ENCODE measurements at regions not wholly inside any gene's neighbourhood (a gene's known extent, or its start where the extent isn't known, plus 50 kb on each side); places are given as distances from the start of the nearest gene placed in this dataset.

DNA sequence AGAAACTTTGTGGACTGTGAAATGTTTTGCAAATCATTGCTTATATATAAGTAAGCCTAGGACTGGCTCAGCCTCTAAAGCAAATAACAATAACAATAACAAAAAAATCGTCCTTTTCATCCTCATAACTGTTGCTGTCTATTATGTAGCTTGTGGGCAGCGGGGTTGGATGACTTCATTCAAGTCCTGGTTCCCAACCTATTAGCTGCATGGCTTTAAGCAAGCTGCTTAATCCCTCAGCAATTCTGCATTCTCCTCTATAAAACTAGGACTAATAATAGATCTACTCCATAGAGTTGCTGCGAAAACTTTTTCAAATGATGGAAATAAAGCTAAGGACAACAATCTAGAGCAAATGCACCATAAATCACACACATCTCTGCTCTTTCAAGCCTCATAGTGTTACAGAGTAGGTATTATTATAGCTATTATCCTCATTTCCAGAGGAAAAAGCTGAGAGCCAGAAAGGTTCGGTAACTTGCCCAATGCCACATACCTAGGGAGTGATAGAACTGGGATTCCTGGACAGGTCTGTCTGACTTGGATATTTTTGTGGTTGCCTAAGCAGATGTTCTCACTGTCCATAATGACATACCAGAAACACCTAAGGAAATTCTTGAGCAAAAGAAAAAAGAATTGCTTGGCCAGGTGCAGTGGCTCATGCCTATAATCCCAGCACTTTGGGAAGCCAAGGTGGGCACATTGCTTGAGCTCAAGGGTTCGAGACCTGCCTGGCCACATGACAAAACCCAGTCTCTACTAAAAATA is 98.8 kb upstream of the ADRA1B start:
- Histone ChIP-seq H3K27me3 (ENCODE audit: control insufficient read depth in 2 of 2, insufficient read depth in 2 of 2, low read length in 2 of 2) (no peaks in the 10 kb centered on the region), H3K9ac (replicated peaks; ENCODE audit: extremely low read depth, insufficient read depth, low read length) (no peak overlapping the region), H2AFZ (ENCODE audit: low read depth, low read length) (no peak overlapping the region), H3K4me2 (ENCODE audit: insufficient read depth, low read length) (no peak overlapping the region), H3K36me3 (ENCODE audit: control insufficient read depth in 2 of 2, extremely low read depth in 1 of 2, insufficient read depth in 2 of 2, low read length in 2 of 2) (no peaks in the 10 kb centered on the region), H3K27ac (ENCODE audit: insufficient read depth, low read depth, low read length) (no peak overlapping the region), H3K4me3 (replicated peaks in 1 of 3; ENCODE audit: insufficient read depth in 1 of 3, low read depth in 1 of 3, low read length in 3 of 3) (no peak overlapping the region), H3K9me1 (replicated peaks; ENCODE audit: control insufficient read depth, extremely low read depth, insufficient read depth, low read length) (no peaks in the 10 kb centered on the region), H3K9me3 (replicated peaks; ENCODE audit: control insufficient read depth, insufficient read depth, low read length) (no peaks in the 10 kb centered on the region), H3K79me2 (ENCODE audit: control insufficient read depth, insufficient read depth, low read length) (no peaks in the 10 kb centered on the region), H3K4me1 (ENCODE audit: control insufficient read depth, extremely low read depth, insufficient read depth, low read length) (no peaks in the 10 kb centered on the region), H4K20me1 (replicated peaks; ENCODE audit: control insufficient read depth, extremely low read depth, insufficient read depth, low read length) (no peaks in the 10 kb centered on the region)
- DNase-seq (ENCODE audit: low read depth, low spot score) (no peak), FAIRE-seq (no peak)
- TF ChIP-seq FOS (IDR thresholded peaks at IDR 0.05; ENCODE audit: borderline replicate concordance, insufficient read depth, low read length) (no peak), JUN (IDR thresholded peaks at IDR 0.05; ENCODE audit: borderline replicate concordance, insufficient read depth, insufficient read length, low read depth) (no peak), GATA2 (IDR thresholded peaks at IDR 0.05; ENCODE audit: insufficient read depth, insufficient read length, low read depth, low read length) (no peak), EZH2 (IDR thresholded peaks at IDR 0.05; ENCODE audit: borderline replicate concordance, low read depth, low read length, severe bottlenecking) (no peak), POLR2AphosphoS5 (IDR thresholded peaks at IDR 0.05; ENCODE audit: insufficient read depth, low read depth, low read length) (no peak), POLR2A (IDR thresholded peaks at IDR 0.05; ENCODE audit: low read depth, low read length) (no peak), MYC (IDR thresholded peaks at IDR 0.05; ENCODE audit: low read depth, low read length) (no peak)
- TF ChIP-seq, protein P1, sequence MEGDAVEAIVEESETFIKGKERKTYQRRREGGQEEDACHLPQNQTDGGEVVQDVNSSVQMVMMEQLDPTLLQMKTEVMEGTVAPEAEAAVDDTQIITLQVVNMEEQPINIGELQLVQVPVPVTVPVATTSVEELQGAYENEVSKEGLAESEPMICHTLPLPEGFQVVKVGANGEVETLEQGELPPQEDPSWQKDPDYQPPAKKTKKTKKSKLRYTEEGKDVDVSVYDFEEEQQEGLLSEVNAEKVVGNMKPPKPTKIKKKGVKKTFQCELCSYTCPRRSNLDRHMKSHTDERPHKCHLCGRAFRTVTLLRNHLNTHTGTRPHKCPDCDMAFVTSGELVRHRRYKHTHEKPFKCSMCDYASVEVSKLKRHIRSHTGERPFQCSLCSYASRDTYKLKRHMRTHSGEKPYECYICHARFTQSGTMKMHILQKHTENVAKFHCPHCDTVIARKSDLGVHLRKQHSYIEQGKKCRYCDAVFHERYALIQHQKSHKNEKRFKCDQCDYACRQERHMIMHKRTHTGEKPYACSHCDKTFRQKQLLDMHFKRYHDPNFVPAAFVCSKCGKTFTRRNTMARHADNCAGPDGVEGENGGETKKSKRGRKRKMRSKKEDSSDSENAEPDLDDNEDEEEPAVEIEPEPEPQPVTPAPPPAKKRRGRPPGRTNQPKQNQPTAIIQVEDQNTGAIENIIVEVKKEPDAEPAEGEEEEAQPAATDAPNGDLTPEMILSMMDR (IDR thresholded peaks at IDR 0.05; ENCODE audit: extremely low read depth in 1 of 2, insufficient read depth in 1 of 2, low read depth in 1 of 2, low read length in 2 of 2) = no peak
- TF ChIP-seq, protein P2, sequence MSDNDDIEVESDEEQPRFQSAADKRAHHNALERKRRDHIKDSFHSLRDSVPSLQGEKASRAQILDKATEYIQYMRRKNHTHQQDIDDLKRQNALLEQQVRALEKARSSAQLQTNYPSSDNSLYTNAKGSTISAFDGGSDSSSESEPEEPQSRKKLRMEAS (IDR thresholded peaks at IDR 0.05; ENCODE audit: insufficient read depth, insufficient read length) = no peak
- BruUV-seq (replicated peaks) = no TSS peak
- dilution Hi-C loops (cut with MboI; ENCODE audit: extremely low pct_ligation_motif_present, low sequenced_read_pairs) (no loop called here), intact Hi-C loops (cut with micrococcal nuclease) (no loop called here)
- ChIA-PET CTCF (no interaction called here), POLR2A (no interaction called here)
